OCI-LY7 (cell line): ENCODE measurements at regions not wholly inside any gene's neighbourhood (a gene's known extent, or its start where the extent isn't known, plus 50 kb on each side); places are given as distances from the start of the nearest gene placed in this dataset.

Experiments used
- CTCF ChIP-seq: fragments of 200-600 bp; sonication (generic); conservative IDR thresholded peaks from 2 replicates; pipeline ENCODE4 v1.5.1; 2014; ENCODE audit warnings: mild to moderate bottlenecking, antibody characterized with exemption, low read length, moderate library complexity, mixed read lengths
- EZH2phosphoT487 ChIP-seq: fragments of 200-600 bp; sonication (generic); IDR thresholded peaks from 2 replicates; pipeline ENCODE4 v1.6.1; 2018; ENCODE audit warnings: low read depth, borderline replicate concordance, mild to moderate bottlenecking, mixed run types, antibody characterized with exemption, low read length, moderate library complexity, mixed read lengths

- TF ChIP-seq CTCF (no peak), EZH2phosphoT487 (no peak)
Observed at GRCh38 chr9:36517131-36517530, 55.6 kb upstream of the MELK start.
